GM18498 (cell line): ENCODE measurements at regions not wholly inside any gene's neighbourhood (a gene's known extent, or its start where the extent isn't known, plus 50 kb on each side); places are given as distances from the start of the nearest gene placed in this dataset.

Source experiments
- ATAC-seq: cut with Tn5 transposase; IDR thresholded peaks from one replicate; pipeline ENCODE4 v1.9.1; 2021; ENCODE audit warnings: mild to moderate bottlenecking, moderate library complexity; ENCODE audit not compliant: unreplicated experiment

DNA sequence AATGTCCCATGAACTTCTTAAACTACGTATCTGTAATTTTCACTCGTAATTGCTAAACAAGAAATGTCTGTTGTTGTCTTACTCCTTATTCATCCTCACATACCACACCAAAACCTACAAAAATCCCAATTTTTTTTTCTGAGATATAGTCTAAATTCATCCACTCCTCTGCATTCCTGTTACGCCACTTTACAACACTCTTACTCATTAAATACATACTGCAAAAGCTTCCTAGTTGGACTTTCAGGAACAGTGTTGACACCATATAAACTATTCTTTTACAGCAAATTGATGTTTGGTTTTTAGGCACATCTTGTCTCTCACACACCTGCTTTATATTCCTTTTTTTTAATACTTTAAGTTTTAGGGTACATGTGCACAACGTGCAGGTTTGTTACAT, 934.9 kb upstream of the CADM2 start:
- ATAC-seq: no peak

DNA sequence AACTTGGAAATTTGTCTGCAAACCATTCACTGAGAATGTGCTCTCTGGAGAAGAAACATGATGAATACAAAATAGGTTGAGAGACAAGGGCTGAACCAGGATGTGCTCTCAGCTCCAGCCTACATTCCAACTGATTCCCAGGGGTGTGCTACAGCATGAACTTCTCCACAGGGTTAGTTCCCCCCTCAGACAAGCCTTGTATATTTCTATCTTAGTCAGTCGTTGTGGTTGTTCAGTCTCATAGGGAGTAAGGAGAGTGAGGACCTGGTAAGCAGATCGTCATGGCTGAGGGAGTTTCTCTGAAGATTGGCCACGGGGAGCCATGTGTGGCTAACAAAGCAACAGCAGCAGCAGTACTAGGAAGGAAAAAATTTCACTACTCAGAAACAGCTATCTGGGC, 919.7 kb upstream of the CADM2 start:
- no peak for ATAC-seq

DNA sequence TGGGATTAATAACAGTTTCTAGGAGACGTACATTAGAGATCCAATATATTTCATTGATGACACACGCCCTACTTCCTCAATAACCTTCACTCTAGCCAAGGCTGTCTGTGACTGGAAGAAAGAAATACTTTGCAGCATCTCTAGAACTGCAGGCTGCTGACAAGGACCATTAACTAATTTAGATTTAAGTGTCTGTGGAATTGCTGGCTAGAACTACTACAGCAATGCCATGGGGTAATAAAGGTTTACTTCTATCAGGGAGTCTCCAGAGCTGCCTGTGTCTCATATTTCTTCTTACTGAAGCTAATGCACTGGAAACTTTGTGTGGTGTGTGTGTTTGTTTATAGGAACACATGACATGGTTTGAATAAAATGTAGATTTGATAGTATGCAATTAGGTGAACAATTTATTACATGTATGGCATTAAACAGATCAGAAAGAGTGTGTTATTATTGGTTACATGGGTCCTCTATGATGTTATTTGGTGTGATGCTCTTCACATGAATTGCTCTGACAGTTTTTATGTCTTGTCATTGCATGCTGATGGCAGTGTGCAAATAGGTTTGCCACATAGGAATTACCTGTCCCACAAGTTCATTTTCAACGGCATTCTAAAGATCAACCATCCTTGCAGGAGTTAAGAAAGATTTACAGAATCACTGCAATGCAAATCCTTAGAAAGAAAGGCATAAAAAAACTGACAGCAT, 916.2 kb upstream of the CADM2 start:
- no peak for ATAC-seq

GRCh38 chr3:84066915-84067314, 891.9 kb upstream of the CADM2 start:
- ATAC-seq: no peak

DNA sequence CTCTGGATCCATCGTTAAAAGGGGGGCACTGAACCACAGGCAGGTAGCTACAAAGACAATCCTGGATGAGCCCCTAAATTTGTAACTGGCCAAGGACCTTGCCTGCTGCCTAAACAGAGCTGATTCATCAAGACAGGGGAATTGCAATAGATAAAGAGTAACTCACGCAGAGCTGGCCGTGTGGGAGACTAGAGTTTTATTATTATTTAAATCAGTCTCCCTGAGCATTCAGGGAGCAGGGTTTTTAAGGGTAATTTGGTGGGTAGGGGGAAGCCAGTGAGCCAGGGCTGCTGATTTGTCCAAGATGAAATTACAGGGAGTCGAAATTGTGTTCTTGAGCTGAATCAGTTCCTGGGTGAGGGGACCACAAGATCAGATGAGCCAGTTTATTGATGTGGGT, 885.1 kb upstream of the CADM2 start:
- no peak for ATAC-seq

DNA sequence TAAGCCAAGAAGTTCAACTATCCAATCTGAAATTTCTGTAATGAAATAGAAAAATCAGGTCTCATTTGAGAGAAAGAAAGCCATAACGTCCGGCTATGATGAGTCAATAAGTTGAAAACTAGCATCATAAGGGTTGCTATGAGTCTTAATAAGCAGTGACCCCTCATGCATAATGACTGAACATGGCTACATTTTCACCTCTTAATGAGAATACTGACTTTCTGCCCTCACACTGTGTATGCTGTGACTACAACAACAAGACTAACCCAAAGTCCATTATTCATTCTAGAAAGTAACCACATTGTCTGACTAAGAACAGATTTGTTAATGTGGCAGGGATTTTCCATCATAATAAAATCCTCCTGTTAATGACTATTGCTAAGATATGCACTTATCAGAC, 884.0 kb upstream of the CADM2 start:
- ATAC-seq: no peak

DNA sequence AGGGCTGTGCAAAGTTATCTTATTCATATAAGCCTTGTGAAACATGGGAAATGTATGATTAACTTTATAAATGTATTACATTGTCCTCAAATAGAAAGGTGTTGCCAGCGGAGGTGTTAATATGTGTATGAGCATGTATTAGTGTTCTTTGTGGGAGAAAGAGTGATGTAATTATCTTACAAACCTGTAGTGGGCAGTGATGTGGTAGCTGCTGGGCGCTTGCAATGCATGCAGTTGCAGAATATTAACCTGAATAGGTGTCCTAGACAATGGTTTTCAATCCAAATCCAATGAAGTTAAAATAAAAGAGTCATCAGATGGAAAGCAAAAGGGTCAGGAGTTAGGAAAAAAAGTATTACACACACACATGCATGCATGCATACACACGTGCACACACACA, 881.3 kb upstream of the CADM2 start:
- ATAC-seq: no peak

DNA sequence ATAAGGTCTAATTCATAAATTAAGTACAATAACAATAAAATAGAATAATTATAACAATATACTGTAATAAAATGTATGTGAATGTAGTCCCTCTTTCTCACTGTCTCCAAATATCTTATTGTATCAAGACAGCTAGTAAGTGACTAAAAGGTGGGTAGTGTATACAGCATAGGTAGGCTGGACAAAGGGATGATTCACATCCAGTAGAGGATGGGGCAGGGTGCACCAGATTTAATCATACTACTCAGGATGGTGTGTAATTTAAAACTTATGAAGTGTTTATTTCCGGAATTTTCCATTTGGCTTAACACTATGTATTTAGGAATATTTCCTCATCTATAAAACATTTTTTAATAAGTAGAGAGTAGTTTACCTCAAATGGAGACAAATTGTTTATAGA, 876.1 kb upstream of the CADM2 start:
- no peak for ATAC-seq

- no peak for ATAC-seq
Observed at GRCh38 chr3:84092907-84093306, 865.9 kb upstream of the CADM2 start.

DNA sequence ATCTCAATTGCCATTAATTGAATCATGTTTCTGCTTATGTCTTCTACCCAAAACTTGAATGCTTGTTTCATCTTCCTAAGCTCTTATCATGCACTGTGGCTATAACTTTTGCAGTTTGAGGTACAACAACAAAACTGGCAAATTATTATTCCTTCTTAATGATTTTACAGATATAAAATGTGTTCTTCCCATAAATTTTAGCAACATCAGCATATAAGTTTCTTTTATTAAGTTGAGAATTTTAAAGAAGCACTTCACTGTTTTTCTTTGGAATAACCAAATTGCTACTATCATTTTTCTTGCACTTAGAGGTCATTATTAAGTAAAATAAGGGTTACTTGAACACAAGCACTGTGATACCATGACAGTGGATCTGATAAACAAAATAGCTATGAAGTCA, 862.6 kb upstream of the CADM2 start:
- no peak for ATAC-seq

- ATAC-seq: no peak
Observed at GRCh38 chr3:84100861-84101260, 857.9 kb upstream of the CADM2 start.

- ATAC-seq: no peak
Observed at GRCh38 chr3:84108442-84108971, 850.3 kb upstream of the CADM2 start.

GRCh38 chr3:84109911-84110310, 848.9 kb upstream of the CADM2 start:
- no peak for ATAC-seq

DNA sequence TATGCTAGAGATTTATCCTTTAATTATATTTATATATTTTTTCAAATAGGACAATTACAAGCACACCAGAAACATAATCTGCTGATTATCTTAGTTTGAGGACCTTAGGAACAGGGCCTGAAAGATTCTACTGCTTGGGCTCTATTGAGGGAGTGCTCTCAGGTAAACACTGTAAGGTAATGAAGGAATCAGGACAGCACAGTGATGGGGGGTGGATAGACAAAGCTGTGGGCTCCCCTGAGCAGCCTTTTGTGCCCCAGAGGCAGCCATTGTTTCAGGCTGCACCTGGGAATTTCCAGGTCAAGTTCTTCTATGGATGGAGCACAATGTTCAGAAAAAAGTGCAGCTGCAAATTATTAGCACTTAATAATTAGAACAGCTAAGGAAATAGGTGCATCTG, 848.0 kb upstream of the CADM2 start:
- no peak for ATAC-seq

DNA sequence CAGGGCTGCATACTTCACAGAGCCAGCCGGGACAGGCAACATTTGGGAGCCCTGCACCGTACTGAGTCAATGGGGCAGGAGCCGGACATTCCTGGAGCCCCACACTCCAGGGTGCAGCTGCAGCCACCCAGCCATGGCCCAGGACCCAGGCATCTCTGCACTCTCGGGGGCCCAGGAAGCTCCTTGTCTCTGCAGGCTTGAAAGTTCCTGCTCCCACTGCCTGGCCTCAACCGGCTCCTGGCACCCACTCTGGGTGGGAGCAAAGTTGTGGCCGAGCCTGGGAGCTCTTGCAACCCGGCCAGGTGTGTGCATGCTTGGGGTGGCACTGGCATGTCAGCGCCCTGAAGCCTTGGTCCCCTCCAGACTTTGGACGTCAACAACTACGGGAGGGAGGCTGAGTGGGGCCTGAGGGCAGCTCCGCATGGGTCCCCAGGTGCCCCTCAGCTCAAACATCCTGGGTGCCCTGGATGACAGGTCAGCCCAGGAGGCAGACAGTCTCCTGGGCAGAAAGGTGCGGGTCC, 833.5 kb upstream of the CADM2 start:
- no peak for ATAC-seq

GRCh38 chr3:84125760-84126159, 833.0 kb upstream of the CADM2 start:
- no peak for ATAC-seq

DNA sequence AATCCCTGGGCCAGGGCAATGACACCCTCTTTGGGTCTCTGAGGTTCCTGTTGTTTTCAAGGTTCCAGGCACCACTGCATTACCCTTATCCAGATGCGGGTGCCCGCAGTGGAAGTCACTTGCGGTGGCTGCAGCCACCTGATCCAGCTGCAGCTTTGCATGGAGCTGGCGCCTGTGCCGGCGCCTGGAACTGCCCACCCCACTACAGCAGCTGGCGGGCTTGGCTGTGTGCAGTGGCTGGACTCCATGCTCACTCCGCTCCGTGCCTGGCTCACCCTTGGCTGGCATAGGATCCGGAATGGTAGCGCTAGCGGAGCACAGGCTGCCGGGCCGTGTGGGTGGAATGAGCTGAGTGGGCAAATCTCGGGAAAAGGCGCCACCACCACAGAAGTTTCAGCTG, 832.6 kb upstream of the CADM2 start:
- ATAC-seq: no peak

GRCh38 chr3:84128024-84128423, 830.8 kb upstream of the CADM2 start:
- no peak for ATAC-seq

DNA sequence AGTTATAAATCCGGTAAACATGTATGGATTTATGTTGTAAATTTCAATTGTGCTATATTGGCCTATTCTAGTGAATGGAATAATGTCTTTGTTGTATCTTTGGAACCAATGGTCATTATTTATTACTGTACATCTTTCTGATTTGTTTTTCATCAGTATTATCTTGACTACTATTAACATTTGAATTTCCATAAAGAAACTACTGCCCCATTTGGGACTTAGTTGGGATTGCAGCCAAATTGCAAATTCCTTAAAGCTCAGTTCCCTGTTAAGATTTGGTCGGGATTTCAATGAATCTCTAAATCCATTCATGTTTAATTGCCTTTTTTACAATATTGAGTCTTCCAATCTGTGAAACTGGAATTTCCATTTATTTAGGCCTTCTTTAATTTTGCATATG, 822.4 kb upstream of the CADM2 start:
- no peak for ATAC-seq

GRCh38 chr3:84140631-84141030, 818.2 kb upstream of the CADM2 start:
- ATAC-seq: no peak

DNA sequence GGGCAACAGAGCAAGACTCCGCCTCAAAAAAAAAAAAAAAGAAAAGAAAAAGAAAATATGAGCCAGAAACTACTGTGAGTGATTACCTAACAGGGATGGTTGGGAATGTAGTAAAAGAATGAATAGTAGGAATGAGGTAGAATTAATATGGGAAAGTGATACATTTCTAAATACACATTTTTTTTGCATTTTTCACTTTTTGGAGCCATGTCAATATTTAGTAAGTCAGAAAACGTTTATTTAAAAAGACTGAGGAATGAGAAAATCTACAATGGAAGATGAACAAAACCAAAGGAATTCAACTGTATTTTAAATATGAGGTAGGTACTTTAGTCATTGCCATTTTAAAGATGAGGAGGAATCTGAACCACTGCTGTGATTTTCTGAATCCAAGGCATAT, 817.2 kb upstream of the CADM2 start:
- ATAC-seq: no peak

DNA sequence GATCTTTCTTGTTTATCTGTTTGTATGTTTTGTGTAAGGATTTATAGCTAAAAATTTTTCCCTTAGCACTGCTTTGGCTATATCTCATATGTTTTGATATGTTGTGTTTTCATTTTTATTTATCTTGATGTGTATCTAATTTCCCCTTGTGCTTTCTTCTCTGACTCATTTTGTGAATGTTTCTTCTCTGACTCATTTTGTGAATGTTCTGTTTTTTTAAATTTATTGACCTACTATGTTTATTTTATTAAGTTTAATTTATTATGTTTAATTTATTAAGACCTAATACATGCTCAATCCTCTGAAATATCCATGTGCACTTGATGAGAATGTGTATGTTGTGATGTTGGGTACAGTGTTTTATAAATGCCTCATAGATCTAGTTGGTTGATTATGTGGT, 793.5 kb upstream of the CADM2 start:
- no peak for ATAC-seq

DNA sequence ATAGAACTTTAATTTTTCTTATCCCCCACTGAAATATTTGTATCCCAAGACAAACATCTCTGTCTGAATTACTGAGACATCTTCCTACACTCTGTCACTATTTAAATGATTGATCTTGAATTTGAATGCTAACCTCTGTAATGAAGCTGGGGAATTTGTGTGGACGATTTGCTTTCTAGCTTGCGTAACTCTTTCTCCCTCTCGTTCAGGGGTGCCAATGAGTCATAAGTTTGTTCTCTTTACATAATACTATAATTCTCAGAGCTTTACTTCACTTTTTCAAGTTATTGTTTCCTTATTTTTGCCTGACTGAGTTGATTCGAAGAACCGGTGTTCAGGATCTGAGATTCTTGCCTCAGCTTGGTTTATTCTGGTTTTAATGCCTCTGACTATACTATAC, 783.3 kb upstream of the CADM2 start:
- no peak for ATAC-seq
